ENCODE measurements at regions not wholly inside any gene's neighbourhood (a gene's known extent, or its start where the extent isn't known, plus 50 kb on each side); places are given as distances from the start of the nearest gene placed in this dataset.
"Not testable (repeated sequence)": the region's sequence is repeated elsewhere in the genome, so short reads cannot be mapped to it uniquely, and the experiment has no call there.

DNA sequence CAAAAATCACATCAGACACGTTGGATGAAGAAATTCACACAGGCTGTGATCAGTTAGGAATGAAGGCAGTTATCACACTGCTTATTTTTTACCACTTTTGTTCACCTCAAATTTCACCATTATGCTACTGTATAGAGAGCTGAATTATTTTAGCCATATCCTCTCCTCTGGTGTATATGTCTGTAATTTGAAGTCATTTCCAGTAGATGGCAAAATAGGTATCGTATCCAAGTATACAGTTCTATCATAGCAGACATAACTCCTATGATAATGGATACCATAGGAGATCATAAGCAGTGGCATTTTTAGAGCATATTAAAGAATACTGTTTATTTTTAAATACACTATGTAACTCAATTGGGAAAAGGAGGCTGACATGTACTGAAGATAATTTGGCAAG, 909.7 kb downstream of the DNAJB9 start:
- no peak for DNase-seq (ENCODE audit: low read depth)
- no peak for TF ChIP-seq CTCF (IDR thresholded peaks at IDR 0.05; ENCODE audit: insufficient read depth, low read depth, low read length)
- no peak overlapping the region for H3K4me3 ChIP-seq (ENCODE audit: low read depth, low read length)

DNA sequence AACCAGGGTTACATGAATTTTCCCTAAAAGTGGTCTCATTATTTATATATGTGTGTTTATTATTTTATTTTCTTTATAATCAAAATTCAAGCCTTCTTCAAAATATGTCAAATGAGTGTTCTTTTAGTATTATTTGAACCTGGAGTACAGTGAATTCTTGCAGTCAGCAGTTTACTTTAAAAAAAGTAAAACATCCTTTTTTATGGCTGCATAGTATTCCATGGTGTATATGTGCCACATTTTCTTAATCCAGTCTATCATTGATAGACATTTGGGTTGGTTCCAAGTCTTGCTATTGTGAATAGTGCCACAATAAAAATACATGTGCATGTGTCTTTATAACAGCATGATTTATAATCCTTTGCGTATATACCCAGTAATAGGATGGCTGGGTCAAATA, 920.9 kb downstream of the DNAJB9 start:
- not testable (repeated sequence) for H3K4me3 ChIP-seq (ENCODE audit: low read depth, low read length); DNase-seq (ENCODE audit: low read depth)

GRCh38 chr7:109497053-109497452, 927.4 kb downstream of the DNAJB9 start:
- TF ChIP-seq CTCF (IDR thresholded peaks at IDR 0.05; ENCODE audit: insufficient read depth, low read depth, low read length) = no peak
- no peak for DNase-seq (ENCODE audit: low read depth)
- H3K4me3 ChIP-seq (ENCODE audit: low read depth, low read length) = no peak overlapping the region

DNA sequence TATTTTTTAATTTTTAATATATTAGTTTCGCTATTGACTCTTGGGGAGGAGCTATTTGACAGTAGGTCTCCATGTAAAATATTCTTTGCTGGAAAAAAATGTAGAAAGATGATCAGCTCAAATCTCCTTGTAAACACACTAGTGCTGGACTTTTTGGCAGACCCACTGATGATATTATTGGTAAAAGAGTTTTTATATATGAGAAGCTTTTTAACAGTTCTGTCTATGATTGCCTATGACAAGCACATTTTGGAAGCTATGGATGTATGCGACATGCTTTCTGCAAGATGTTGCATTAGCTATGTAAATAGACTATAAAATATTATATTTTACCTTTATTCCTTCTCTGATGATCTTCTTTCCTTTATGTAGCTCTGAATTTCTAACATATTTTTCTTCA, 928.5 kb downstream of the DNAJB9 start:
- no peak overlapping the region for H3K4me3 ChIP-seq (ENCODE audit: low read depth, low read length)
- no peak for DNase-seq (ENCODE audit: low read depth)
- TF ChIP-seq CTCF (IDR thresholded peaks at IDR 0.05; ENCODE audit: insufficient read depth, low read depth, low read length) = no peak

- TF ChIP-seq CTCF (IDR thresholded peaks at IDR 0.05; ENCODE audit: insufficient read depth, low read depth, low read length) = no peak
- no peak overlapping the region for H3K4me3 ChIP-seq (ENCODE audit: low read depth, low read length)
- no peak for DNase-seq (ENCODE audit: low read depth)
Observed at GRCh38 chr7:109503421-109503820, 933.7 kb downstream of the DNAJB9 start.

DNA sequence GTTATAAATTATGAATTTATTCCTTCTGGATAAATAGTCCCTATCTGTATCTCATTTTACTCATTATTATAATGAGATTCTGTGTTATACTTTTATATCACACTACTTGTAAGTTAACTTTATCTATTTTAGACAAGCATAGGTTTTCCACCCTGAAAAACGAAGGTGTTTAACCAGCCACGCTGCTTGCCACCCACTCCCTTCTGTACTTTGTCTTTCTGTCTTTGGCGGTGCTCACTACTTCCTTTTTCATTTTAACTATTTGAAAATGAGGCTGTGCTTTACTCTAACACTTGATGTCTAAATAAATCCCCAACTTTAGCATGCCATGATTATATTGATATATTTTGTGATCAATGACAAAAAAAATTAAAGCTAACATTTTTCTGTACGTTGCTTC, 952.9 kb downstream of the DNAJB9 start:
- no peak overlapping the region for H3K4me3 ChIP-seq (ENCODE audit: low read depth, low read length)
- DNase-seq (ENCODE audit: low read depth) = no peak
- TF ChIP-seq CTCF (IDR thresholded peaks at IDR 0.05; ENCODE audit: insufficient read depth, low read depth, low read length) = no peak

- TF ChIP-seq CTCF (IDR thresholded peaks at IDR 0.05; ENCODE audit: insufficient read depth, low read depth, low read length) = no peak
- DNase-seq (ENCODE audit: low read depth) = no peak
- no peak overlapping the region for H3K4me3 ChIP-seq (ENCODE audit: low read depth, low read length)
Observed at GRCh38 chr7:109527833-109528232, 958.2 kb downstream of the DNAJB9 start.
